ENCODE measurements at regions not wholly inside any gene's neighbourhood (a gene's known extent, or its start where the extent isn't known, plus 50 kb on each side); places are given as distances from the start of the nearest gene placed in this dataset.

DNA sequence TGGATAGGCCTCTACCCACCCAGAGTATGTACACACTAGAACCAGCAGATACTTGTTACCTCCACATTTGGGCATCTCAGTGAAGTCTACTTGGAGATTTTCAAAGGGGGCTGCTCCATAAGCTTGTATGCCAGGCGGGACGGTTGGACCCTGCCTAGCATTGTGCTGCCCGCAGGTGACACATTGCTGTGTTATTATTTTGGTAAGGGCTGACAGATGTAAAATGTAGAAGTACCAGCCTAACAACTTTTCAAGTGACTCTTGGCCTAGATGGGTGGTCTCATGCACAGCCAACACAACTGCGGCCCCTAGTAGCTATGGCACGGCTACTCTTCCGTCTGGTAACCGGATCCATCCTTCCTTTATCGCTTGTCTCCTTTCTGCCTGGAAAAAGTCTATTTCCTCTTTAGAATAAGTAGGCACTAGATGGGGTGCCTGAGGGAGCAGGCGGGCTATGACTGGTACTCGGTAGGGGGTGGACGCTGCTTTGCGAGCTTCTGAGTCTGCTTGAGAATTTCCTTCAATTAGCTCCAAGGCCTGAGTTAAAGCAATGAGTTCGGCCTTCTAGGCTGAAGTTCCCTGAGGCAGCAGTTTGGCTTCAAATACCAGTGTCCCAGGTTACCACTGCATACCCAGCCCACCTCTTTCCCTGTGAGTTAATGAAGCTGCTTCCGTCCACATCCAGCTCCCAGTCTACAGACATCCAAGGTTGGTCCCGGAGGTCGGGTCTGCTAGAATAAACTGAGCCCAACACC, 405.3 kb downstream of the TGFB2 start:
- POLR2A ChIA-PET, result no interaction called here
- peaks cover 7% of the 10 kb centered on the region for H3K9me3 Mint-ChIP-seq
- no peak overlapping the region for H3K4me3 Mint-ChIP-seq
- H3K36me3 Mint-ChIP-seq (ENCODE audit: low read depth), result no peaks in the 10 kb centered on the region
- no peak overlapping the region for H3K27ac Mint-ChIP-seq
- no peaks in the 10 kb centered on the region for H3K27me3 Mint-ChIP-seq
- no peaks in the 10 kb centered on the region for H3K4me1 Mint-ChIP-seq
- CTCF ChIA-PET, result no interaction called here
- DNase-seq, result no peak

DNA sequence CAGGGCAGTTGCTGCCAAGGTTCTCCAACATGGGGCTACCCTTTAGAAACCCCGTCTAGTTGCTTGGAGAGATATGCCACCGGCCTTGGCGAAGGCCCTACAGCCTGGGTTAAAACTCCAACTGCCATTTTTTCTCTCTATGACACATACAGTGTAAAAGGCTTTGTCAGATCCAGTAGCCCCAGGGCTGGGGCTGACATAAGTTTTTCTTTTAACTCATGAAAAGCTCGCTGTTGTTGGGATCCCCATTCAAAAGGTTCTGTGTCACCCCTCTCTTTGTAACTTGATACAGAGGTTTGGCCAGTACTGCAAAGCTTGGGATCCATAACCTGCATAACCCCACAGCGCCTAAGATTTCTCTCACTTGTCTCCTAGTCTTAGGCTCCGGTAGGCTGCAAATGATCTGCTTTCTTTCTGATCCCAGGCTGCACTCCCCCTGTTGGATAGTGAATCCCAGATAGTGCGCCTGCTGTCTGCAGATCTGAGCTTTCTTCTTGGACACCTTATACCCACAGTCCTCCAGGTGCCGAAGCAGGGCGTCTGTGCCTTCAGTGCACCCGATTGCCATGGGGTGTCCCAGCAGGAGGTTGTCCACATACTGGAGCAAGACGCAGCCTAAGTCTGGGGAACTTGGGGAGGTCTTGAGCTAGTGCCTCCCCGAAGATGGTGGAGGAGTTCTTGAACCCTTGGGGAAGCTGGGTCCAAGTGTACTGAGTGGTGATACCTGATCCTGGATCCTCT, 406.2 kb downstream of the TGFB2 start:
- ChIA-PET POLR2A (no interaction called here), CTCF (no interaction called here)
- H3K4me1 Mint-ChIP-seq, result no peaks in the 10 kb centered on the region
- H3K36me3 Mint-ChIP-seq (ENCODE audit: low read depth), result no peaks in the 10 kb centered on the region
- peaks cover 7% of the 10 kb centered on the region for H3K9me3 Mint-ChIP-seq
- no peaks in the 10 kb centered on the region for H3K27me3 Mint-ChIP-seq
- DNase-seq, result no peak
- no peak overlapping the region for H3K27ac Mint-ChIP-seq
- H3K4me3 Mint-ChIP-seq, result no peak overlapping the region

DNA sequence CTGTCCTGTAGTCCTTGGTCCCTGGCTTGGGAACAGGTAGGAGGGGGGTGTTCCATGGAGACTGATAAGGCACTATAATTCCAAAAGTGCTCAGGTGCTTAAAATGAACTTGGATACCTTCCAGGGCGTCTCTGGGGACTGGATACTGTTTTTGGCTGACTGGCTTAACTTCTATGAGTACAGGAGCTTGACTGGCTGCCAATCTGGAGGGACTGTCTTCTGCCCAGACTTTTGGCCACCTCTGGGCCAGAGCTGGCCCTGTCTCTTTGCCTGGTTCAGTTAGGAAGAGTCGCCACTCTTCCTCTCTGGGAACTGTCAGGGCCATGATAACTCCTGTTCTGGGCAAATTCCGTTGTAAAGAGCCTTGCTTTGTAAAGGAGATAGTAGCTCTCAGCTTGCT, 407.0 kb downstream of the TGFB2 start:
- peaks cover 7% of the 10 kb centered on the region for H3K9me3 Mint-ChIP-seq
- no peak for DNase-seq
- no peaks in the 10 kb centered on the region for H3K27me3 Mint-ChIP-seq
- ChIA-PET CTCF (no interaction called here), POLR2A (no interaction called here)
- H3K4me3 Mint-ChIP-seq, result no peak overlapping the region
- H3K4me1 Mint-ChIP-seq, result no peaks in the 10 kb centered on the region
- H3K27ac Mint-ChIP-seq, result no peak overlapping the region
- no peaks in the 10 kb centered on the region for H3K36me3 Mint-ChIP-seq (ENCODE audit: low read depth)

DNA sequence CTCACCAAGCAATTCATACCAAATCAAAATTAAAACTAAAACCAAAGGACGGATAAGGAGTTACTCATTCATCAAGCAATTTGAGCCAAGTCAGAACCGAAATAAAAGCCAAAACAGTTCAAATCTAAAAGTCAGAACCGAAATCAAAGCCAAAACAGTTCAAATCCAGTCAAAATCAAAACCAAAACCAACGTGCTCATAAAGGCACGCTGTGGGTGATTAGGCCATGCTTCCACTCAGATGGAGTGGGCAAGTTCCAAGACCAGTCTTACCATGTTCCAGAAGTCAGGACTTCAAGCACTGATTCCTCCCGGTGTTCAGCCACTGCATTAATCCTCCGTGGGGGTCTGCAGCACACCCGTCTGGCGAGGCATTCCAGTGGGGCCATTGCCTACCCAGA, 409.3 kb downstream of the TGFB2 start:
- Mint-ChIP-seq H3K9me3 (peaks cover 9% of the 10 kb centered on the region), H3K4me3 (no peak overlapping the region), H3K27me3 (no peaks in the 10 kb centered on the region), H3K27ac (no peak overlapping the region), H3K36me3 (ENCODE audit: low read depth) (no peaks in the 10 kb centered on the region), H3K4me1 (no peaks in the 10 kb centered on the region)
- ChIA-PET CTCF (no interaction called here), POLR2A (no interaction called here)
- DNase-seq, result no peak

DNA sequence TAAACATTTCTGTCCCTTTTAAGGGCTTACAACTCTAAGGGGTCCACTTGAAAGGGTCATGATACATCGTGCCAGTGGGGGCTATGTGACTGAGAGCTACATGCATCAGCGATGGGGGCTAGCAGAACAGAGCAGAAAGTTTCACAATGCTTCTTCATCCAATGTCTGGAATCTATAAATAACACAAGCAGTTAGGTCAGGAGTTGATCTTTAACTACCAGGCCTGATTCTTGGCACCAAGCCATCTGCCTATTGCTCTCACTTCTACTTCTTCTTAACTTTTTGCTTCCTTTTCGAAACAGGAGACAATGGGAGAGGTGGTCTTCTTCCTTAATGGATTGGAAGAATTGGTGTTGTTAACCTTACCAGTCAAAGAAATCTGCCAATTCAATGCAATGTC, 410.0 kb downstream of the TGFB2 start:
- no peak for DNase-seq
- ChIA-PET CTCF (no interaction called here), POLR2A (no interaction called here)
- Mint-ChIP-seq H3K27ac (no peak overlapping the region), H3K9me3 (peaks cover 6% of the 10 kb centered on the region), H3K4me1 (no peaks in the 10 kb centered on the region), H3K27me3 (no peaks in the 10 kb centered on the region), H3K36me3 (ENCODE audit: low read depth) (no peaks in the 10 kb centered on the region), H3K4me3 (no peak overlapping the region)

DNA sequence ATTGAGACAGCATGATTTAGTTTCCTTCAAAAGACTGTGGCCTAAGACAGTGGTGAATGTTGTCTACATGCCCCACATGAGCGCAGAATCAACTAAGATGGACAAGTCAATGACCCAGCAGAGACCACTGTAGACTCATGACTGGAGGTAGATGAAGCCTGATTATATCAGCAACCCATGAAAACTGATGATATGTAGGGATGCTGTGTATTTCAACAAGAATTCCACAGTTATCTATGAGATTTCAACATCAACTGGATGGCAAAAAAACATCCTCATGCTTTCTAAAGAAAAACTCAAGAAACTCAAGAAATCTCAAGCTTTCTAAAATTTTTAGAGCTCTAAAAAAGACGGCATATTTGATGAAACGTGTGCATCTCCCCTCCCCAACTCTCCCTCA, 413.9 kb upstream of the LYPLAL1 start:
- H3K36me3 Mint-ChIP-seq (ENCODE audit: low read depth), result no peaks in the 10 kb centered on the region
- no peak overlapping the region for H3K4me3 Mint-ChIP-seq
- ChIA-PET CTCF (no interaction called here), POLR2A (no interaction called here)
- H3K4me1 Mint-ChIP-seq, result no peaks in the 10 kb centered on the region
- H3K27ac Mint-ChIP-seq, result no peak overlapping the region
- DNase-seq, result no peak
- no peaks in the 10 kb centered on the region for H3K27me3 Mint-ChIP-seq
- H3K9me3 Mint-ChIP-seq, result peaks cover 3% of the 10 kb centered on the region

DNA sequence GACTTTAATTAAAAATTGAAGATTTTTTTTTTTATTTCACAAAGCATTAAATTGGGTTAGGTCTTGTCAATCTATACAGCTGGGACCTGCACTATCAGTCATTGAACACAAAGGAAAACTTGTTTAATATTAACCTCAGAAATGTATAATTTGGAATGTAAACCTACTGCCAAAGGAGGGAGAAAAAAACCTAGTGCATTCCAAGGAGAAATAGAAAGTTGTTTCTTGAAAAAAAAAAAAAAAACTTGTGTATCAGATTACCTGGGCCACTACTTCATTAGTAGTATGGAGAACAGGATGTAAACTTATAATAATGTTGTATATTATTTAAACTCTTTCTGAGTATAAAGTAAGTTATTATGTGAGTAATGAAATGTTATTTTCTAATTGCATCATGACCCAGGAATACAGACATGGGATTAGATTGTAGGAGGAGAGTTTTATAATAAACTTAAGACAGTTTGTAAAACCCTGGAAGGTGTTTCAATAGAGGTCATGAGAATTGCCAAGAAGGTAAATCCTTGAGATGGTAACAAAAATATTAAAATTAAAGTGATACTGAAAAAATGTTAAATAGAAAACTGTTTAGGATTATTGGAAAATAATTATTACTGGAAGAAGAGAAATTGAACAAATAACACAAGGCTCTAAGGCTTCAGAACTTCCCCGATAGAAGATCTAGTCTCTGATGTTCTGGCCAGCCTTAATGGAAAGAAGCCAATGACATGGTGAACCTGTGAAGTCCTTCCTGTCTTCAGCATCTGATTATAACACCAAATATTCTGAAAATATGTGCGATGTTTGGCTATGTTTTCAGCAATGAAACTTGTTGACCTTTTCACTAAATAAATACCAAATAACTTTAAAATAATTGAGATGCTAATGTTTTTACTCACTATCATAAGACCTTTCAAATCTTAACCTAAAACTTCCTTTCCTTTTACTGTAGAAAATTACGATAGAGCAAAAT, 412.8 kb upstream of the LYPLAL1 start:
- CTCF ChIA-PET, result no interaction called here
- no peaks in the 10 kb centered on the region for H3K27me3 Mint-ChIP-seq
- H3K9me3 Mint-ChIP-seq, result peaks cover 3% of the 10 kb centered on the region
- H3K4me1 Mint-ChIP-seq, result no peaks in the 10 kb centered on the region
- no peaks in the 10 kb centered on the region for H3K36me3 Mint-ChIP-seq (ENCODE audit: low read depth)
- POLR2A ChIA-PET, result no interaction called here
- no peak for DNase-seq
- no peak overlapping the region for H3K4me3 Mint-ChIP-seq
- no peak overlapping the region for H3K27ac Mint-ChIP-seq

DNA sequence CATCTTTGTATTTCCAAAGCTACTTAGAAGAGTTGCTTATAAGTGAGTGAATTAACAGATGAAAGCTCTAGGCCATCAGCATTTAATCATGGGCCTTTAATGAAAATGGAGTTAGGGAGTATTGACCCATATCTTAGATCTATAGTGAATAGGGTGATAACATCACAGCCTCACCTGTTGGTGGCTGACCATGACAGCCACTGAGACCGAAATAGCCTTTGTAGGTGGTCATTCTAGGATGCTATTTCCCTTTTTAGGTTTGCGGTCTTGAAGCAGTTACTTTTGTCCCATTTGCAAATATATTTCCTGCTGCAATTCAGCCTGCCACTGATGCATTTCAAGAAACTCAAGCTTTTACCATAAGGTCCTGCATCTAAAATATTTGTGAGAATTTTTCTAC, 410.1 kb upstream of the LYPLAL1 start:
- ChIA-PET CTCF (no interaction called here), POLR2A (no interaction called here)
- Mint-ChIP-seq H3K36me3 (ENCODE audit: low read depth) (no peaks in the 10 kb centered on the region), H3K4me3 (no peak overlapping the region), H3K9me3 (no peaks in the 10 kb centered on the region), H3K4me1 (no peaks in the 10 kb centered on the region), H3K27me3 (no peaks in the 10 kb centered on the region), H3K27ac (no peak overlapping the region)
- DNase-seq, result no peak

DNA sequence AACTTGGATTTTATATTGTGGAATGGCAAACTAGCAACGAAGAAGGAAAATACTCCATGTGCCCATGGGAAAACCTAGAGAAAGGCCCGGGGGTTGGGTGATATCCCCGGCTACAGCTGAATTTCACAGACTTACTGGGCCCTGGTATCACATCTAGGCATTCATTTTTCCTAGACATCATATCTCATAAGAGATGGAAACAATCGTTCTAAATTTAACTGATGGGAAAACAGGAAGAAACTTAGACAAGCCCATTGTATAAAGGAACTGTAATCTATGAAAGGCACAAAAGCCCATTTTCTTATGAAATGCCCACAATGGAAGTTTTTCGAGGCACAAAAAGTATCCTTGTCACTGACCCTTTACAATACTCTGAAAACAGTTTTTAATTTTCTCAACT, 407.9 kb upstream of the LYPLAL1 start:
- Mint-ChIP-seq H3K36me3 (ENCODE audit: low read depth) (no peaks in the 10 kb centered on the region), H3K4me3 (no peak overlapping the region), H3K27ac (no peak overlapping the region), H3K4me1 (no peaks in the 10 kb centered on the region), H3K9me3 (no peaks in the 10 kb centered on the region), H3K27me3 (no peaks in the 10 kb centered on the region)
- POLR2A ChIA-PET, result no interaction called here
- CTCF ChIA-PET, result no interaction called here
- DNase-seq, result no peak

DNA sequence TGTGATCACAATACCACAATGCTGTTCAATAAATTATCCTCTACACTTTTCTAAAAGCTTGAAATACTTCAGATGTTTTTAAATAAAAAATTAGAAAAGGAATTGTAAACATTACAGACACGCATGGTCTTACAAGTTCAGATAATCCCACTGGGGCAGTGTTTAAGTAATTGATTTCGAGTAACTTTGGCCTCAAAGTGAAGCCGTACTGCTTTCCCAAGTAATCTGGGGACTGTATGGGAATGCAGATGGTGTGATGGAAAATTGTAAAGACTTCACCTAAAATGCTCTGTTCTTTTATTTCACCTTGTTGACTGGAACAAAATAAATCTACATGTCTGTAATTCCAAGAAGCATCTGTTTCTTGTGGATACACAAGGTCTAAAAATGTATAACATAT, 401.7 kb upstream of the LYPLAL1 start:
- H3K27me3 Mint-ChIP-seq, result no peaks in the 10 kb centered on the region
- ChIA-PET POLR2A (no interaction called here), CTCF (no interaction called here)
- no peak overlapping the region for H3K27ac Mint-ChIP-seq
- H3K4me1 Mint-ChIP-seq, result no peaks in the 10 kb centered on the region
- H3K9me3 Mint-ChIP-seq, result peaks cover 3% of the 10 kb centered on the region
- no peak overlapping the region for H3K4me3 Mint-ChIP-seq
- no peak for DNase-seq
- H3K36me3 Mint-ChIP-seq (ENCODE audit: low read depth), result no peaks in the 10 kb centered on the region

DNA sequence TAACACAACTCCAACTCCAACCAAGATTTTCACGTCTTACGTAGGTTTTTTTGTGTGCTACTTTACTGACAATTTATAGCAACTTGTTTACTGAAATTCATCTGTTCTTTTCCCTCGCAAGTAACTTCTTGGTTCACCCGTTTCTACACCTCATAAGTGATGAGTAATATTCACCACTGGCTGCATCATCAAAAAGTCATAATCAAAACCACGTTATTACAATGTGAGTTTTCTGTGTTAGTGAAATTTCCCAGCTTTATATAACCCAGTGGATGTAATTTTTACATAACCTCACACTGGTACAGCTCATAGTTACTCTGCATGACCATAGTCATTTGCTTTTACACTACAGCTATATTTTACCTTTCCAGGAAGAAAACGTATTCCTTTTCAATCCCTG, 401.1 kb upstream of the LYPLAL1 start:
- Mint-ChIP-seq H3K27me3 (no peaks in the 10 kb centered on the region), H3K9me3 (peaks cover 3% of the 10 kb centered on the region), H3K4me1 (no peaks in the 10 kb centered on the region), H3K27ac (no peak overlapping the region), H3K36me3 (ENCODE audit: low read depth) (no peaks in the 10 kb centered on the region), H3K4me3 (no peak overlapping the region)
- no peak for DNase-seq
- CTCF ChIA-PET, result no interaction called here
- POLR2A ChIA-PET, result no interaction called here

DNA sequence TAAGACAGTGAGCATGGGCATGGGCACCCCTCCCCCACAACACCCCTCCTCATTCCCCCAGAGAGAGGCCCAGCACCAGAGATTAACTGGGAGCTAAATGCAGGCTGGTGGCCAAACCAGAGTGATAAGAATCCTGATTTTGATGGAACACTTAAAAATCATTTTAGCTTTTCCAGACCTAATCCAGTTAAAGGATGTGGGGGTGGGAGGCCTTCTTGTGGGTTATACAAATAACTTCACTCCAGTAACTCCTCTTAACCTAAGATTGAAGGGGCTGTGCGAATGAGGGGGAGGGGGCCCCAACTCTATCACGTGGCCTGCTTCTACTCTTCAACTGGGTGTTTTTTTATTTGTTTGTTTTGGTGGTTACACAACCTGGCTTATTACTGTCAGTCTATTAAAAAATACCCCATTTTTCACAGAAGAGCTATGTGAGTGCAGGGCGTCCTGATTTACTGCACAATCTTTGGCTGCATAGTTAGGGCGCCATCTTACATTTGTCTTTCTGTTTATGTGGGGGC, 398.1 kb upstream of the LYPLAL1 start:
- H3K4me1 Mint-ChIP-seq, result no peaks in the 10 kb centered on the region
- no peak for DNase-seq
- peaks cover 3% of the 10 kb centered on the region for H3K9me3 Mint-ChIP-seq
- no peaks in the 10 kb centered on the region for H3K36me3 Mint-ChIP-seq (ENCODE audit: low read depth)
- H3K27me3 Mint-ChIP-seq, result no peaks in the 10 kb centered on the region
- ChIA-PET CTCF (no interaction called here), POLR2A (no interaction called here)
- no peak overlapping the region for H3K4me3 Mint-ChIP-seq
- no peak overlapping the region for H3K27ac Mint-ChIP-seq

DNA sequence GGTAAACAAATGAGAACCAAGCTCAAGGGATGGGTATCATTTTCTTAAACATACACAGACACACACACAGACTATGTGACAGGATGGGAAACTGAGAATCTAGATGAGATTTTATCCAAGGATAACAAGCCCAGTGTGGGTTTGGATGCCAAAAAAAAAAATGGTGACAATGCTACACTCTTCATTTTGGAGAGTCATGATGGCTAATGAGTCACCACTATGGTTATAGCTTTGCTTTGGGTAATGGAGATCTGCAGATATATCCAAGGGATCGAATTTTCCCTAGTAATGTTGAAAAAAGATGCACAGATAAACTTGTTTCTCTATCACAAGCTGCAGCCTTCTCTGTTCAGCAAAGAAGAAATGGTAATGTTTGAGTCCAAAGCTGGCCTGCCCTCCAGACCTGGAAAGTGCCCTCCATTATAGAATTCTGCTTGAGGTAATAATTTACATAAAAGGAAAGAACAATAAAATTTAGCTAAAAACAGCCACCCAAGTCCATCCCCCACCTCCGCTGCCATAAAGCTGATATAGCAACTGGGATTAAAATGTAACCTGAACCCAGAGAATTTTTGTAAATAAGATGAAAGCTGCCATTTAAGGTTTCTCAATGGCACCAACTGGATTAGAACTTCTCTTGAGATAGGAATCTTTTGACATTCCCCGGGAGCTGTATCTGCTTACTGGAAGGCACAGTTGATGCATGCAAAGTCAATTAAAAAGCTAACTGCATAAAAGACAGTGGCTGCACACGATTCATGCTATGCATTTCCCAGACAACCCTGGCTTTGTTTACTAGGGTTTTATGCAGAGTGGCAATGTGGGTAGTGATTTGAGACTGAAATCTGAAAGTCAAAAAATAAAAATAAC, 395.2 kb upstream of the LYPLAL1 start:
- no peaks in the 10 kb centered on the region for H3K27me3 Mint-ChIP-seq
- no peaks in the 10 kb centered on the region for H3K36me3 Mint-ChIP-seq (ENCODE audit: low read depth)
- no peaks in the 10 kb centered on the region for H3K9me3 Mint-ChIP-seq
- POLR2A ChIA-PET, result no interaction called here
- CTCF ChIA-PET, result no interaction called here
- no peak overlapping the region for H3K4me3 Mint-ChIP-seq
- DNase-seq, result no peak
- H3K4me1 Mint-ChIP-seq, result no peaks in the 10 kb centered on the region
- H3K27ac Mint-ChIP-seq, result no peak overlapping the region

All from activated CD4-positive, alpha-beta memory T cell treated with anti-CD3 and anti-CD28 coated beads, Interleukin-2, amount 10 ng/mL, durations not matched to agents 7 days and 5 days (primary cell).